Activated CD4-positive, alpha-beta T cell treated with anti-CD3 and anti-CD28 coated beads, Interleukin-2, amount 10 ng/mL, durations not matched to agents 7 days and 5 days (primary cell): ENCODE measurements at regions not wholly inside any gene's neighbourhood (a gene's known extent, or its start where the extent isn't known, plus 50 kb on each side); places are given as distances from the start of the nearest gene placed in this dataset.

Experiments
- CTCF ChIA-PET: fragments of 350-600 bp; sonication (Branson Sonifier 250); formaldehyde crosslinking; loops from one replicate; lab custom pipeline; 2021; ENCODE audit warnings: antibody characterized with exemption; lab: Charles Lee
- POLR2A ChIA-PET: fragments of 350-600 bp; sonication (Branson Sonifier 250); formaldehyde crosslinking; loops from one replicate; lab custom pipeline; 2021; ENCODE audit warnings: antibody characterized with exemption; lab: Charles Lee
- DNase-seq: peaks from one replicate; pipeline ENCODE4 v3.0.0-alpha.2; 2020
- H3K27ac Mint-ChIP-seq: one replicate; pipeline ENCODE4 v1.8.0; 2021; ENCODE audit warnings: mild to moderate bottlenecking, moderate library complexity, mixed read lengths
- H3K27me3 Mint-ChIP-seq: one replicate; pipeline ENCODE4 v1.8.0; 2021; ENCODE audit warnings: mixed read lengths
- H3K36me3 Mint-ChIP-seq: one replicate; pipeline ENCODE4 v1.8.0; 2021; ENCODE audit warnings: low read depth, mixed read lengths
- H3K4me1 Mint-ChIP-seq: one replicate; pipeline ENCODE4 v1.8.0; 2021; ENCODE audit warnings: mixed read lengths
- H3K4me3 Mint-ChIP-seq: one replicate; pipeline ENCODE4 v1.8.0; 2021; ENCODE audit warnings: mild to moderate bottlenecking, moderate library complexity, mixed read lengths
- H3K9me3 Mint-ChIP-seq: one replicate; pipeline ENCODE4 v1.8.0; 2021; ENCODE audit warnings: mixed read lengths

- ChIA-PET POLR2A (no interaction called here), CTCF (no interaction called here)
- H3K36me3 Mint-ChIP-seq: no peaks in the 10 kb centered on the region
- no peaks in the 10 kb centered on the region for H3K4me1 Mint-ChIP-seq
- no peak overlapping the region for H3K27ac Mint-ChIP-seq
- H3K9me3 Mint-ChIP-seq: no peaks in the 10 kb centered on the region
- H3K4me3 Mint-ChIP-seq: no peak overlapping the region
- H3K27me3 Mint-ChIP-seq: no peaks in the 10 kb centered on the region
- no peak for DNase-seq
These were observed 68.4 kb upstream of the TMEM178A start for GRCh38 chr2:39597314-39597713.

GRCh38 chr2:39602616-39603015, 63.1 kb upstream of the TMEM178A start:
- no peak for DNase-seq
- ChIA-PET CTCF (interaction anchor here (1.7 kb wide), 1 partner anchor 11 kb away, joined by 6 read pairs; no protein-coding TSS in a partner anchor), POLR2A (no interaction called here)
- Mint-ChIP-seq H3K4me1 (no peaks in the 10 kb centered on the region), H3K36me3 (no peaks in the 10 kb centered on the region), H3K27me3 (no peaks in the 10 kb centered on the region), H3K4me3 (no peak overlapping the region), H3K27ac (no peak overlapping the region), H3K9me3 (no peaks in the 10 kb centered on the region)

GRCh38 chr2:39603436-39603835, 62.3 kb upstream of the TMEM178A start:
- no peaks in the 10 kb centered on the region for H3K27me3 Mint-ChIP-seq
- no peak overlapping the region for H3K27ac Mint-ChIP-seq
- no peaks in the 10 kb centered on the region for H3K36me3 Mint-ChIP-seq
- no peaks in the 10 kb centered on the region for H3K4me1 Mint-ChIP-seq
- H3K4me3 Mint-ChIP-seq: no peak overlapping the region
- POLR2A ChIA-PET: no interaction called here
- no peaks in the 10 kb centered on the region for H3K9me3 Mint-ChIP-seq
- CTCF ChIA-PET: interaction anchor here (1.7 kb wide), 1 partner anchor 12 kb away, joined by 6 read pairs; no protein-coding TSS in a partner anchor
- DNase-seq: no peak

- CTCF ChIA-PET: no interaction called here
These were observed 60.9 kb upstream of the TMEM178A start for GRCh38 chr2:39604866-39605265.

GRCh38 chr2:39606585-39606984, 59.1 kb upstream of the TMEM178A start:
- CTCF ChIA-PET: no interaction called here
- no peak for DNase-seq
- Mint-ChIP-seq H3K4me3 (no peak overlapping the region), H3K36me3 (no peaks in the 10 kb centered on the region), H3K27me3 (peaks cover 5% of the 10 kb centered on the region), H3K4me1 (no peaks in the 10 kb centered on the region), H3K27ac (no peak overlapping the region), H3K9me3 (no peaks in the 10 kb centered on the region)
- POLR2A ChIA-PET: no interaction called here

More at GRCh38 chr2:39604866-39605265, 60.9 kb upstream of the TMEM178A start:
- H3K27ac Mint-ChIP-seq: no peak overlapping the region
- H3K4me1 Mint-ChIP-seq: no peaks in the 10 kb centered on the region
- no peaks in the 10 kb centered on the region for H3K36me3 Mint-ChIP-seq
- DNase-seq: no peak
- no peaks in the 10 kb centered on the region for H3K9me3 Mint-ChIP-seq
- POLR2A ChIA-PET: no interaction called here
- peaks cover 3% of the 10 kb centered on the region for H3K27me3 Mint-ChIP-seq
- no peak overlapping the region for H3K4me3 Mint-ChIP-seq

DNA sequence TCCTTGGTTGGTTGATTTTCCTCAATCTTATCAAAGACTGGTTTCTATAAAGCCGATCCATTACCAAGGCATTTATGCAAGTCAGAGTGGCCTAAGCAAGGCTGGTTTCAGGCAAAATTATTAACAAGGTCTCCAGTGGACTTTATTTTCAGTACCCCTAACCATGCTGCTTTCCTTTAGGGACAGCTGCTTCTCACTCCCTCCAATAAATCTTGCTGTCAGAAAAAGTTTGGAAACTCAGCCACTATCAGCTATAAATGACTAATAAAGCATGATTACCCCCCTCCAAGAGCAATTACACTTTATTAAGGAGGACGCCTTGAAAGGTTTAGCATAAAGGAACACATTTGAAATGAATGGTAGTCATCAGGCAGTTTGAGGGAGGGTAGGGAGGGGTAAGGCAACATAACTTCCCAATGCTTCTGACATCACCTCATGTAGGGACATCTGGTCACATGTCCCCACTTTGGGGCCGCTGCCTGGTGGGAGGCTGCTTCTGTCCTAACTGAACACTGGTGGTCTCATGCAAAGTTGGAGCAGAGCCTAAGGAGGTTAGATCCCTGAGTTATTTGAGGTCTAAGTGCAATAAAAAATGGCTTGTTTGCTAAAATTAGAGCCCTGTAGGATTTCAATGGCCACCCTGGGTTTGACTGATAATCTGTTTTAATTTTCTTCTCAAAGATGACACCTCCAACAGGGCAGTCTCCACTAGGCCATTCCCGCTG, 58.0 kb upstream of the TMEM178A start:
- ChIA-PET CTCF (no interaction called here), POLR2A (no interaction called here)
- Mint-ChIP-seq H3K27me3 (peaks cover 7% of the 10 kb centered on the region), H3K36me3 (no peaks in the 10 kb centered on the region), H3K9me3 (no peaks in the 10 kb centered on the region), H3K4me1 (no peaks in the 10 kb centered on the region), H3K27ac (no peak overlapping the region), H3K4me3 (no peak overlapping the region)
- no peak for DNase-seq

GRCh38 chr2:39608263-39608575, 57.5 kb upstream of the TMEM178A start:
- no peak for DNase-seq
- H3K4me3 Mint-ChIP-seq: no peak overlapping the region
- peaks cover 7% of the 10 kb centered on the region for H3K27me3 Mint-ChIP-seq
- H3K9me3 Mint-ChIP-seq: no peaks in the 10 kb centered on the region
- no peaks in the 10 kb centered on the region for H3K36me3 Mint-ChIP-seq
- ChIA-PET POLR2A (no interaction called here), CTCF (no interaction called here)
- H3K27ac Mint-ChIP-seq: no peak overlapping the region
- no peaks in the 10 kb centered on the region for H3K4me1 Mint-ChIP-seq

- Mint-ChIP-seq H3K27ac (no peak overlapping the region), H3K27me3 (peaks cover 8% of the 10 kb centered on the region)
These were observed 56.9 kb upstream of the TMEM178A start for GRCh38 chr2:39608686-39609441.

DNA sequence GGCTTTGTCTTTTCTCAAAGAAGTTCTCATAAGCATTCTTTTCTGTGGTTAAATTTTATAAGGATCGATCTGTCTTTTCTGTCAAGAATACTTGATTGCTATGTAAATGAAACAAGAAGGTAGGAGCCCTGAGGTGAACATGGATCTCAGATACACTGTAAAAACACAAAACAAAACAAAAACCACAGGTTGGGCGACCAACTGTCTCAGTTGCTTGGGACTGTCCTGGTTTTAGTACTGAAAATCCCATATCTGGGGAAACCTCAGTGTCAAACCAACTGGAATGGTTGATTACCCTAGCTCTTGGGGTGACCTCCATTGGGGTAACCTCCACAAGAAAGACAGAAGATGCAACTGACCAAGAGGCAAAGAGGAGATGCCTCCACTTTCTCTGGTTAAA, 55.8 kb upstream of the TMEM178A start:
- Mint-ChIP-seq H3K27ac (no peak overlapping the region), H3K36me3 (no peaks in the 10 kb centered on the region), H3K9me3 (no peaks in the 10 kb centered on the region), H3K4me3 (no peak overlapping the region), H3K4me1 (no peaks in the 10 kb centered on the region), H3K27me3 (peaks cover 15% of the 10 kb centered on the region)
- DNase-seq: no peak
- CTCF ChIA-PET: no interaction called here
- POLR2A ChIA-PET: no interaction called here

More at GRCh38 chr2:39608686-39609441, 56.9 kb upstream of the TMEM178A start:
- Mint-ChIP-seq H3K4me3 (no peak overlapping the region), H3K4me1 (no peaks in the 10 kb centered on the region), H3K9me3 (no peaks in the 10 kb centered on the region), H3K36me3 (no peaks in the 10 kb centered on the region)
- no peak for DNase-seq
- POLR2A ChIA-PET: no interaction called here
- CTCF ChIA-PET: no interaction called here

GRCh38 chr2:39615675-39616074, 50.0 kb upstream of the TMEM178A start:
- H3K36me3 Mint-ChIP-seq: no peaks in the 10 kb centered on the region
- POLR2A ChIA-PET: no interaction called here
- DNase-seq: no peak

More at GRCh38 chr2:39615675-39616074, 50.0 kb upstream of the TMEM178A start:
- no peak overlapping the region for H3K4me3 Mint-ChIP-seq
- peaks cover 4% of the 10 kb centered on the region for H3K4me1 Mint-ChIP-seq
- H3K27me3 Mint-ChIP-seq: peaks cover 35% of the 10 kb centered on the region
- no peaks in the 10 kb centered on the region for H3K9me3 Mint-ChIP-seq
- H3K27ac Mint-ChIP-seq: no peak overlapping the region
- CTCF ChIA-PET: no interaction called here
